NCI-H146 (cell line): ENCODE measurements at regions not wholly inside any gene's neighbourhood (a gene's known extent, or its start where the extent isn't known, plus 50 kb on each side); places are given as distances from the start of the nearest gene placed in this dataset.

Experiments
- DNase-seq: peaks from one replicate; lab custom pipeline; 2025; lab: John Stamatoyannopoulos, UW

- peak; percentile 17 for DNase-seq
Measured at GRCh38 chr2:137729305-137729704, 235.0 kb upstream of the HNMT start.

- DNase-seq = no peak
Measured at GRCh38 chr2:137737559-137737958, 226.7 kb upstream of the HNMT start.

- no peak for DNase-seq
Measured at GRCh38 chr2:137741784-137742362, 222.4 kb upstream of the HNMT start.

GRCh38 chr2:137747509-137747908 is 216.8 kb upstream of the HNMT start:
- DNase-seq = no peak

- no peak for DNase-seq
Measured at GRCh38 chr2:137748533-137748932, 215.7 kb upstream of the HNMT start.

- DNase-seq = no peak
Measured at GRCh38 chr2:137764646-137765045, 199.6 kb upstream of the HNMT start.

GRCh38 chr2:137769406-137769805 is 194.9 kb upstream of the HNMT start:
- DNase-seq = no peak

GRCh38 chr2:137770166-137770565 is 194.1 kb upstream of the HNMT start:
- no peak for DNase-seq

- DNase-seq = no peak
Measured at GRCh38 chr2:137771064-137771463, 193.2 kb upstream of the HNMT start.

- no peak for DNase-seq
Measured at GRCh38 chr2:137772451-137772850, 191.8 kb upstream of the HNMT start.

- DNase-seq = no peak
Measured at GRCh38 chr2:137775529-137775928, 188.7 kb upstream of the HNMT start.

- no peak for DNase-seq
Measured at GRCh38 chr2:137776697-137777096, 187.6 kb upstream of the HNMT start.

GRCh38 chr2:137797641-137798040 is 166.6 kb upstream of the HNMT start:
- no peak for DNase-seq

GRCh38 chr2:137799600-137799999 is 164.7 kb upstream of the HNMT start:
- no peak for DNase-seq

- no peak for DNase-seq
Measured at GRCh38 chr2:137800386-137800785, 163.9 kb upstream of the HNMT start.

- no peak for DNase-seq
Measured at GRCh38 chr2:137801228-137801627, 163.0 kb upstream of the HNMT start.

GRCh38 chr2:137802038-137802437 is 162.2 kb upstream of the HNMT start:
- no peak for DNase-seq

GRCh38 chr2:137806068-137806805 is 158.0 kb upstream of the HNMT start:
- no peak for DNase-seq

- no peak for DNase-seq
Measured at GRCh38 chr2:137809252-137809651, 155.0 kb upstream of the HNMT start.

GRCh38 chr2:137809837-137810236 is 154.4 kb upstream of the HNMT start:
- no peak for DNase-seq

- DNase-seq = no peak
Measured at GRCh38 chr2:137812517-137812916, 151.8 kb upstream of the HNMT start.

- no peak for DNase-seq
Measured at GRCh38 chr2:137813176-137813575, 151.1 kb upstream of the HNMT start.

- no peak for DNase-seq
Measured at GRCh38 chr2:137817058-137817457, 147.2 kb upstream of the HNMT start.

- DNase-seq = no peak
Measured at GRCh38 chr2:137823196-137823595, 141.1 kb upstream of the HNMT start.
